AG09309 (cell line): ENCODE measurements at regions not wholly inside any gene's neighbourhood (a gene's known extent, or its start where the extent isn't known, plus 50 kb on each side); places are given as distances from the start of the nearest gene placed in this dataset.

Experiments used
- DNase-seq: peaks from one replicate; pipeline ENCODE4 v3.0.0-alpha.2; 2010; ENCODE audit warnings: low read depth
- H3K4me3 ChIP-seq: 2 replicates; pipeline ENCODE4 v1.5.1; 2011; ENCODE audit warnings: mild to moderate bottlenecking, low read depth, low read length, moderate library complexity; ENCODE audit not compliant: control insufficient read depth
- CTCF ChIP-seq: IDR thresholded peaks from 2 replicates; pipeline ENCODE4 v1.5.1; 2011; ENCODE audit warnings: mild to moderate bottlenecking, low read depth, low read length, inconsistent platforms; ENCODE audit not compliant: insufficient read depth, control insufficient read depth; ENCODE audit errors: missing control alignments

- DNase-seq, result no peak
- no peak overlapping the region for H3K4me3 ChIP-seq
- TF ChIP-seq CTCF, result no peak
These were observed 51.8 kb upstream of the ARX start for GRCh38 chrX:25067271-25068172.

GRCh38 chrX:25066131-25066530 lies 50.4 kb upstream of the ARX start:
- H3K4me3 ChIP-seq, result no peak overlapping the region
- DNase-seq, result no peak
- TF ChIP-seq CTCF, result no peak
